BE2C (cell line): ENCODE measurements at regions not wholly inside any gene's neighbourhood (a gene's known extent, or its start where the extent isn't known, plus 50 kb on each side); places are given as distances from the start of the nearest gene placed in this dataset.

Experiments used
- DNase-seq: peaks from one replicate; pipeline ENCODE4 v3.0.0-alpha.2; 2020
- H3K27me3 ChIP-seq: fragments of 250-450 bp; sonication (Bioruptor Pico); 2 replicates; pipeline ENCODE4 v1.5.1; 2020; ENCODE audit warnings: mild to moderate bottlenecking
- H3K36me3 ChIP-seq: fragments of 250-450 bp; sonication (Bioruptor Pico); 2 replicates; pipeline ENCODE4 v1.5.1; 2020; ENCODE audit warnings: mild to moderate bottlenecking
- H3K4me1 ChIP-seq: fragments of 250-450 bp; sonication (Bioruptor Pico); 2 replicates; pipeline ENCODE4 v1.5.1; 2020
- H3K4me3 ChIP-seq: 2 replicates; pipeline ENCODE4 v1.5.1; 2011; ENCODE audit warnings: low read depth, low read length
- H3K9me3 ChIP-seq: fragments of 250-450 bp; sonication (Bioruptor Pico); 2 replicates; pipeline ENCODE4 v1.5.1; 2020
- CTCF ChIP-seq: IDR thresholded peaks from 2 replicates; pipeline ENCODE4 v1.5.1; 2012; ENCODE audit warnings: mild to moderate bottlenecking, low read depth, low read length

- H3K27me3 ChIP-seq: no peaks in the 10 kb centered on the region
- H3K4me3 ChIP-seq: no peak overlapping the region
- no peak for TF ChIP-seq CTCF
- DNase-seq: no peak
- peaks cover 15% of the 10 kb centered on the region for H3K4me1 ChIP-seq
- no peaks in the 10 kb centered on the region for H3K36me3 ChIP-seq
- no peaks in the 10 kb centered on the region for H3K9me3 ChIP-seq
Observed at GRCh38 chr3:105956306-105956705, 87.5 kb upstream of the CBLB start.

- TF ChIP-seq CTCF: no peak
- DNase-seq: no peak
- H3K27me3 ChIP-seq: no peaks in the 10 kb centered on the region
Observed at GRCh38 chr3:105957722-105958121, 88.9 kb upstream of the CBLB start.

GRCh38 chr3:105958237-105959000 lies 89.6 kb upstream of the CBLB start:
- DNase-seq: no peak
- peaks cover 15% of the 10 kb centered on the region for H3K4me1 ChIP-seq
- no peaks in the 10 kb centered on the region for H3K9me3 ChIP-seq
- no peaks in the 10 kb centered on the region for H3K36me3 ChIP-seq
- no peak overlapping the region for H3K4me3 ChIP-seq
- H3K27me3 ChIP-seq: no peaks in the 10 kb centered on the region
- TF ChIP-seq CTCF: no peak

More at GRCh38 chr3:105957722-105958121, 88.9 kb upstream of the CBLB start:
- no peaks in the 10 kb centered on the region for H3K9me3 ChIP-seq
- H3K4me1 ChIP-seq: peaks cover 15% of the 10 kb centered on the region
- no peak overlapping the region for H3K4me3 ChIP-seq
- no peaks in the 10 kb centered on the region for H3K36me3 ChIP-seq

GRCh38 chr3:105959851-105960250 lies 91.0 kb upstream of the CBLB start:
- Histone ChIP-seq H3K4me3 (no peak overlapping the region), H3K27me3 (no peaks in the 10 kb centered on the region), H3K36me3 (no peaks in the 10 kb centered on the region), H3K4me1 (peaks cover 12% of the 10 kb centered on the region), H3K9me3 (no peaks in the 10 kb centered on the region)
- no peak for TF ChIP-seq CTCF
- no peak for DNase-seq

GRCh38 chr3:105960381-105960780 lies 91.6 kb upstream of the CBLB start:
- no peak for TF ChIP-seq CTCF
- DNase-seq: no peak
- Histone ChIP-seq H3K4me3 (no peak overlapping the region), H3K27me3 (no peaks in the 10 kb centered on the region), H3K36me3 (no peaks in the 10 kb centered on the region), H3K4me1 (peaks cover 8% of the 10 kb centered on the region), H3K9me3 (no peaks in the 10 kb centered on the region)

GRCh38 chr3:105963161-105963560 lies 94.3 kb upstream of the CBLB start:
- no peaks in the 10 kb centered on the region for H3K36me3 ChIP-seq
- TF ChIP-seq CTCF: no peak
- H3K9me3 ChIP-seq: no peaks in the 10 kb centered on the region
- no peaks in the 10 kb centered on the region for H3K27me3 ChIP-seq
- no peaks in the 10 kb centered on the region for H3K4me1 ChIP-seq
- DNase-seq: no peak
- H3K4me3 ChIP-seq: no peak overlapping the region
